Parathyroid adenoma (tissue), 2 donors: ENCODE measurements at regions not wholly inside any gene's neighbourhood (a gene's known extent, or its start where the extent isn't known, plus 50 kb on each side); places are given as distances from the start of the nearest gene placed in this dataset.
"Not testable (repeated sequence)": the region's sequence is repeated elsewhere in the genome, so short reads cannot be mapped to it uniquely, and the experiment has no call there.

ENCODE experiments used
- H2AFZ ChIP-seq: fragments of 300-600 bp; sonication (generic); one replicate; pipeline ENCODE4 v1.7.0; 2017; ENCODE audit warnings: antibody characterized with exemption, mild to moderate bottlenecking
- H3K27ac ChIP-seq: fragments of 300-600 bp; sonication (generic); one replicate; pipeline ENCODE4 v1.7.0; 2017
- H3K27me3 ChIP-seq: fragments of 300-600 bp; sonication (generic); one replicate; pipeline ENCODE4 v1.7.0; 2017; ENCODE audit warnings: low read length; ENCODE audit not compliant: control insufficient read depth, insufficient read depth
- H3K36me3 ChIP-seq: fragments of 300-600 bp; sonication (generic); one replicate; pipeline ENCODE4 v1.7.0; 2017; ENCODE audit warnings: low read length; ENCODE audit not compliant: control insufficient read depth, insufficient read depth
- H3K4me1 ChIP-seq: fragments of 300-600 bp; sonication (generic); one replicate; pipeline ENCODE4 v1.7.0; 2017; ENCODE audit warnings: control low read depth
- H3K4me2 ChIP-seq: fragments of 300-600 bp; sonication (generic); one replicate; pipeline ENCODE4 v1.7.0; 2017; ENCODE audit warnings: low read length
- H3K4me3 ChIP-seq: fragments of 300-600 bp; sonication (generic); one replicate; pipeline ENCODE4 v1.7.0; 2017; ENCODE audit warnings: low read depth, low read length
- H3K79me2 ChIP-seq: fragments of 300-600 bp; sonication (generic); one replicate; pipeline ENCODE4 v1.7.0; 2017; ENCODE audit warnings: control low read depth
- H3K9ac ChIP-seq: fragments of 300-600 bp; sonication (generic); one replicate; pipeline ENCODE4 v1.7.0; 2017; ENCODE audit warnings: mild to moderate bottlenecking
- H3K9me3 ChIP-seq: fragments of 300-600 bp; sonication (generic); one replicate; pipeline ENCODE4 v1.7.0; 2017; ENCODE audit warnings: low read length; ENCODE audit not compliant: control insufficient read depth
- CTCF ChIP-seq: fragments of 300-600 bp; sonication (generic); IDR thresholded peaks from one replicate; pipeline ENCODE4 v1.7.0; 2017; ENCODE audit warnings: antibody characterized with exemption, mild to moderate bottlenecking
- donor health status: primary hyperparathyroidism.

- no peak for TF ChIP-seq CTCF
- Histone ChIP-seq H3K79me2 (no peaks in the 10 kb centered on the region), H3K27ac (no peak overlapping the region), H3K27me3 (peaks cover 5% of the 10 kb centered on the region), H3K9me3 (no peaks in the 10 kb centered on the region), H3K4me1 (no peaks in the 10 kb centered on the region), H3K4me3 (no peak overlapping the region), H2AFZ (no peak overlapping the region), H3K4me2 (no peak overlapping the region), H3K36me3 (no peaks in the 10 kb centered on the region), H3K9ac (no peak overlapping the region)
Measured at GRCh38 chr12:125346362-125346761, 281.1 kb downstream of the AACS start.

- Histone ChIP-seq H3K9me3 (no peaks in the 10 kb centered on the region), H3K36me3 (no peaks in the 10 kb centered on the region), H3K27me3 (peaks cover 5% of the 10 kb centered on the region), H3K27ac (no peak overlapping the region), H3K79me2 (no peaks in the 10 kb centered on the region), H2AFZ (no peak overlapping the region), H3K4me2 (no peak overlapping the region), H3K9ac (no peak overlapping the region), H3K4me1 (no peaks in the 10 kb centered on the region), H3K4me3 (no peak overlapping the region)
- TF ChIP-seq CTCF: no peak
Measured at GRCh38 chr12:125351788-125352187, 286.6 kb downstream of the AACS start.

- not testable (repeated sequence) for H3K36me3 ChIP-seq, H3K4me2 ChIP-seq, H3K4me3 ChIP-seq
Measured at GRCh38 chr12:125353002-125353401, 287.8 kb downstream of the AACS start.

GRCh38 chr12:125353871-125354270 is 288.6 kb downstream of the AACS start:
- H3K9ac ChIP-seq: no peak overlapping the region
- peaks cover 5% of the 10 kb centered on the region for H3K27me3 ChIP-seq
- H3K36me3 ChIP-seq: no peaks in the 10 kb centered on the region
- H3K27ac ChIP-seq: no peak overlapping the region
- no peaks in the 10 kb centered on the region for H3K4me1 ChIP-seq
- H3K79me2 ChIP-seq: no peaks in the 10 kb centered on the region
- H2AFZ ChIP-seq: no peak overlapping the region
- no peak for TF ChIP-seq CTCF
- no peaks in the 10 kb centered on the region for H3K9me3 ChIP-seq
- no peak overlapping the region for H3K4me3 ChIP-seq
- no peak overlapping the region for H3K4me2 ChIP-seq

More at GRCh38 chr12:125353002-125353401, 287.8 kb downstream of the AACS start:
- not testable (repeated sequence) for H2AFZ ChIP-seq, H3K4me1 ChIP-seq, H3K27ac ChIP-seq, H3K27me3 ChIP-seq, H3K9ac ChIP-seq, H3K79me2 ChIP-seq, H3K9me3 ChIP-seq

- no peaks in the 10 kb centered on the region for H3K36me3 ChIP-seq
- H3K9ac ChIP-seq: no peak overlapping the region
- no peak overlapping the region for H3K4me3 ChIP-seq
- H3K79me2 ChIP-seq: no peaks in the 10 kb centered on the region
- H2AFZ ChIP-seq: no peak overlapping the region
- H3K27ac ChIP-seq: no peak overlapping the region
- H3K27me3 ChIP-seq: peaks cover 5% of the 10 kb centered on the region
- no peaks in the 10 kb centered on the region for H3K9me3 ChIP-seq
- no peak for TF ChIP-seq CTCF
- no peak overlapping the region for H3K4me2 ChIP-seq
- H3K4me1 ChIP-seq: no peaks in the 10 kb centered on the region
Measured at GRCh38 chr12:125355614-125356013, 290.4 kb downstream of the AACS start.
